Adipocyte (in vitro differentiated cells): ENCODE measurements at regions not wholly inside any gene's neighbourhood (a gene's known extent, or its start where the extent isn't known, plus 50 kb on each side); places are given as distances from the start of the nearest gene placed in this dataset.
A peak's percentile ranks its signal among the peaks of the same experiment; 100 is the strongest.

Experiments used
- DNase-seq: peaks from one replicate; pipeline ENCODE4 v3.0.0-alpha.2; 2015; ENCODE audit warnings: low read depth
- H3K27me3 ChIP-seq: replicated peaks from 2 replicates; pipeline ENCODE4 v1.7.0; 2013; ENCODE audit warnings: mild to moderate bottlenecking, low read length, moderate library complexity; ENCODE audit not compliant: control insufficient read depth, insufficient read depth
- H3K36me3 ChIP-seq: 2 replicates; pipeline ENCODE4 v1.7.0; 2013; ENCODE audit warnings: low read length, mild to moderate bottlenecking, moderate library complexity; ENCODE audit not compliant: control insufficient read depth, insufficient read depth, severe bottlenecking
- H3K4me1 ChIP-seq: 2 replicates; pipeline ENCODE4 v1.7.0; 2013; ENCODE audit warnings: mild to moderate bottlenecking, low read length, moderate library complexity; ENCODE audit not compliant: control insufficient read depth, insufficient read depth
- H3K4me3 ChIP-seq: 2 replicates; pipeline ENCODE4 v1.7.0; 2013; ENCODE audit warnings: mild to moderate bottlenecking, low read length, moderate library complexity
- H3K9ac ChIP-seq: 2 replicates; pipeline ENCODE4 v1.7.0; 2013; ENCODE audit warnings: mild to moderate bottlenecking, low read length, moderate library complexity
- H3K9me3 ChIP-seq: 2 replicates; pipeline ENCODE4 v1.7.0; 2013; ENCODE audit warnings: mild to moderate bottlenecking, low read length, moderate library complexity; ENCODE audit not compliant: control insufficient read depth

DNA sequence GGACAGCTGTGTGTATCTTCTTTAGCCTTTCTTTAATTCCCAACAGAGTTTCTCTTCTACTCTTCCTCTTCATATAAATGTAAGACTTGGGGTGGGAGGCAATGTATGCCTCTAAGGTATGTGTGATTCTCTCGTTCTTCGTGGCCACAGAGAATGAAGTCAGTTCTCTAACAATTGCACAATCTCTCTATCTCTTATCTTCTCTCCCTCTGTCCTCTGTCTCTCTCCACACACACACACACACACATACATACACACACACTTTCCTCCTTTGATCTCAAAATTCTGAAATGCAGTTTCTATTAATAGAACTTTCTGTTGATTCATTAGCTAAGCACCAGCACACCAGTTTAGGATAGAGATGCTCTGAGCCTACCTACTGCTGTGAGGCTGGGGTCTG is 615.7 kb upstream of the SALL1 start:
- DNase-seq: no peak
- no peaks in the 10 kb centered on the region for H3K36me3 ChIP-seq
- no peaks in the 10 kb centered on the region for H3K4me1 ChIP-seq
- H3K27me3 ChIP-seq: peaks cover 38% of the 10 kb centered on the region
- no peaks in the 10 kb centered on the region for H3K9me3 ChIP-seq
- H3K4me3 ChIP-seq: no peak overlapping the region
- H3K9ac ChIP-seq: no peak overlapping the region

DNA sequence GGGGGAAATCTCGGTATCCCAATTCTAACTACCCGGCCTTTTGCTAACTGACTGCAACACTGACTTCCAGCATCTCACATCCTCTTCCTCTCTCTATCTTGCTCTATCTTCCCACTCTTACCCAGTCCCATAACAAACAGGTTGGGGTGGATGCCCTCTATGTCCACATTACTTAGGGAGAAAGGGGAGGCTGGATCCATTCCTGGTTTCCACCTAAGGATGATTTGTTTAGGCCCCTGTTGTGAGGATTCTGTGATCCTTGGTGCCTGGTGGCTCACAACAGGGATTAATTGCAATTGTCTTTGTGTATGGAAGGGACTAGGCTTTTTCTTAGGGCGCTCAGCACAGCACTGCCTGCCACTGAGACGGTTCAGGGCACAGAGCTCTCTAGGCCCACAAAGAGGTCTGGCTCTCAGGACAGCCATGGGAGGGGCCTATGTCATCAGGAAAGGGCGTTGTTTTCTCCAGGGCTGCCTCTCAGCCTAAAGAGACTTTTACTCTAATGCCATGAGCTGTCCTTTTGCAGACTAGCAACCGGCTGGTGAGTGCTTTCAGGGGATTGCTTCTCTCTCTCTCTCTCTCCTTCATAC is 612.1 kb upstream of the SALL1 start:
- H3K4me1 ChIP-seq: no peaks in the 10 kb centered on the region
- H3K9me3 ChIP-seq: no peaks in the 10 kb centered on the region
- no peak for DNase-seq
- no peaks in the 10 kb centered on the region for H3K36me3 ChIP-seq
- H3K4me3 ChIP-seq: no peak overlapping the region
- no peak overlapping the region for H3K9ac ChIP-seq
- H3K27me3 ChIP-seq: peaks cover 21% of the 10 kb centered on the region

GRCh38 chr16:51762081-51762996 is 611.3 kb upstream of the SALL1 start:
- DNase-seq: peak; percentile 93
- no peak overlapping the region for H3K9ac ChIP-seq
- no peak overlapping the region for H3K4me3 ChIP-seq
- no peaks in the 10 kb centered on the region for H3K9me3 ChIP-seq
- no peaks in the 10 kb centered on the region for H3K36me3 ChIP-seq
- peaks cover 13% of the 10 kb centered on the region for H3K27me3 ChIP-seq
- H3K4me1 ChIP-seq: no peaks in the 10 kb centered on the region

- H3K9ac ChIP-seq: no peak overlapping the region
- no peak for DNase-seq
- H3K36me3 ChIP-seq: no peaks in the 10 kb centered on the region
- H3K9me3 ChIP-seq: no peaks in the 10 kb centered on the region
- no peaks in the 10 kb centered on the region for H3K4me1 ChIP-seq
- H3K4me3 ChIP-seq: no peak overlapping the region
- no peaks in the 10 kb centered on the region for H3K27me3 ChIP-seq
Measured at GRCh38 chr16:51761001-51761400, 609.9 kb upstream of the SALL1 start.

- no peak for DNase-seq
- Histone ChIP-seq H3K36me3 (no peaks in the 10 kb centered on the region), H3K27me3 (peaks cover 4% of the 10 kb centered on the region), H3K9me3 (no peaks in the 10 kb centered on the region), H3K9ac (no peak overlapping the region), H3K4me3 (no peak overlapping the region), H3K4me1 (no peaks in the 10 kb centered on the region)
Measured at GRCh38 chr16:51759999-51760398, 608.9 kb upstream of the SALL1 start.

DNA sequence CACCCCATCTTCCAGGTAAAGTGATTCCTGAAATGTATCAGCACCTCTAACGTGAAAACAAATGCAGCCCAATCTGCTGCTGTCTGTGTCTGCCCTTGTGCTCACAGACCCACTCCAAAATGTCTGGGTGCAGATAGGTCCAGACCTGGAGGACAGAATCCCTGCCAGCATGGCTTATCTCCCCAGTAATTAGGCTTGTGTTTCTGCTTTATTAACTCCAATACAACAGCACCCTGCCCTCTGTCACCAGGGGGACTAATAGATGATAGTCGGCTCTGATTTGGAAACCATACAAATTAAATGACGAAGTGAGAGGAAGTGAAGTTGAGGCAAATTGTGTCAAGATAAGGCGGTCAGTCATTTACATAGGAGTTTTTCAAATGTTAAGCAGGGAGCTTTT is 608.3 kb upstream of the SALL1 start:
- Histone ChIP-seq H3K36me3 (no peaks in the 10 kb centered on the region), H3K4me3 (no peak overlapping the region), H3K9ac (no peak overlapping the region), H3K27me3 (peaks cover 7% of the 10 kb centered on the region), H3K4me1 (no peaks in the 10 kb centered on the region), H3K9me3 (no peaks in the 10 kb centered on the region)
- no peak for DNase-seq

DNA sequence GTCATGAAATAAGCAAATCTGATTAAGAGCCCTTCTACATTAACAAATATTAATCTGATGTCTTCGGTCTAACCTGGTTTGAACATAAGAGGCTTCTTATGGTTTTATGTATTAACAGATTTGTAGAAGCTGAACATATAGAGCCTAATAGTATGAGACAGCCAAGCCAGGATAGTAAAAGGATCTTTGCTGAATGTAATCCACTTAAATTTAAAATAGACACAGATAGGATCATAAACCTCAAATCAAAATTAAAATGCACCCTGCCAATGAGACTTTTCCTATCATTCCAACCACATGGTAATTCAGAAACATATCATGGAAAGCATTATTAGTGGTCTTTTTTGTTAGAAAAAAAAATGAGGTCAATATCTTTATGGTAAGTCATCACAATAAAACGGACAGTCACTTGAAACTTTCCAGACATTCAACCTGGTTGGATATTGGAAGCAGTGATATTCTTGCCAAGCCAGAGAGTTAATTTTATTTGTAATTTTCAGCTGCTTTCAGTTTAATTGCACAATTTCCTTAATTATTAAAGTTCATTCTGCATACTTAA is 606.9 kb upstream of the SALL1 start:
- no peak overlapping the region for H3K9ac ChIP-seq
- no peaks in the 10 kb centered on the region for H3K36me3 ChIP-seq
- no peaks in the 10 kb centered on the region for H3K4me1 ChIP-seq
- no peak for DNase-seq
- no peaks in the 10 kb centered on the region for H3K9me3 ChIP-seq
- peaks cover 7% of the 10 kb centered on the region for H3K27me3 ChIP-seq
- H3K4me3 ChIP-seq: no peak overlapping the region

- no peak for DNase-seq
- H3K27me3 ChIP-seq: peaks cover 7% of the 10 kb centered on the region
- H3K4me3 ChIP-seq: no peak overlapping the region
- H3K9ac ChIP-seq: no peak overlapping the region
- no peaks in the 10 kb centered on the region for H3K9me3 ChIP-seq
- no peaks in the 10 kb centered on the region for H3K36me3 ChIP-seq
- H3K4me1 ChIP-seq: no peaks in the 10 kb centered on the region
Measured at GRCh38 chr16:51757505-51757904, 606.4 kb upstream of the SALL1 start.

DNA sequence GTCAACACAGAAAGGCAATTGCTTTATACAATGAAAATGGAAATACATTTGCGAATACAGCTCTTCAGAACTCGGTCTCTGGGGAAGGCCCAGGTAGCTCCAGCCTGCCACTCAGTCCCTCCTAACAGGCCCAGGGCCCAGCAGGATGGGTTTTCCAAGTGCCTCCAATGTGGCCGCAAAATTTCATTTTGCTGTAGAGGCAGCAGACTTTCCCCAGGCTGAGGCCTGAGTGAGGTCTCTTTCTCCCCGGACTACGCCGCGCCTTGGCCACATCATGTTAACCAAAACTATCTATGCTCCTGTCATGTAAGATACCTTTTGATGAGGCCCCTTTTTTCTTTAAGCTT is 606.0 kb upstream of the SALL1 start:
- no peaks in the 10 kb centered on the region for H3K9me3 ChIP-seq
- no peak for DNase-seq
- no peak overlapping the region for H3K4me3 ChIP-seq
- H3K36me3 ChIP-seq: no peaks in the 10 kb centered on the region
- H3K9ac ChIP-seq: no peak overlapping the region
- peaks cover 7% of the 10 kb centered on the region for H3K27me3 ChIP-seq
- no peaks in the 10 kb centered on the region for H3K4me1 ChIP-seq

DNA sequence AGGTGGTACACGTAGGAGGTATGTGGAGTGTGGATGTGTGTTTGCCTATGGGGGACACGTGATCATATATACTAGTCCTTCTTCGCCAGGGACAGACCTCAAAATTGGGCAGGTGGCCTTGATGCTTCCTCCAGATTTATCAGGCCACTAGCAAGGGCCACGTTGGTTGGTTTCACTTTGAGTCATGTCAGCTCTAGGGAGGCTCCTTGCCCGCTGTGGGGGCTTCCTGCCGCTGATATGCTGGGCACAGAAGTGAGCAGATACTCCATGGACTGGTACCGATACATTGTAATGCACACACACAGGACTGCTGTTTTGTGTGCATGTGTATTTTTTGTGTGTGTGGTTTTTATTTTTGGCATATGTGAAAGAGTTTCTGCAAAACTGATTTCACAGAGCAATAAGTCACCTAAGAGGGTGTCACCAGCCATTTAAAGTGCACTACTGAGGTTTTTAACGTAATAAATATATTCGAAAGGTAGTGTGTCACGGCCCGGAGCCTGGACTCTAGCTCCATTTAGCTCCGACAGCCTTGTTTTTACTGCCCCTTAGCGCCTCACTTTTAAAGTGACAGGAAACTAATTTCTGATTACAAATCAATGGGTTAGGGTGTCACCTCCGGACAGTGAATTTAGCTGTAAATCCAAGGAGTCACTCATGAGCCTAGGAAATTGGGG is 605.5 kb upstream of the SALL1 start:
- Histone ChIP-seq H3K36me3 (no peaks in the 10 kb centered on the region), H3K4me1 (no peaks in the 10 kb centered on the region), H3K9me3 (no peaks in the 10 kb centered on the region), H3K4me3 (no peak overlapping the region), H3K27me3 (peaks cover 7% of the 10 kb centered on the region), H3K9ac (no peak overlapping the region)
- no peak for DNase-seq

DNA sequence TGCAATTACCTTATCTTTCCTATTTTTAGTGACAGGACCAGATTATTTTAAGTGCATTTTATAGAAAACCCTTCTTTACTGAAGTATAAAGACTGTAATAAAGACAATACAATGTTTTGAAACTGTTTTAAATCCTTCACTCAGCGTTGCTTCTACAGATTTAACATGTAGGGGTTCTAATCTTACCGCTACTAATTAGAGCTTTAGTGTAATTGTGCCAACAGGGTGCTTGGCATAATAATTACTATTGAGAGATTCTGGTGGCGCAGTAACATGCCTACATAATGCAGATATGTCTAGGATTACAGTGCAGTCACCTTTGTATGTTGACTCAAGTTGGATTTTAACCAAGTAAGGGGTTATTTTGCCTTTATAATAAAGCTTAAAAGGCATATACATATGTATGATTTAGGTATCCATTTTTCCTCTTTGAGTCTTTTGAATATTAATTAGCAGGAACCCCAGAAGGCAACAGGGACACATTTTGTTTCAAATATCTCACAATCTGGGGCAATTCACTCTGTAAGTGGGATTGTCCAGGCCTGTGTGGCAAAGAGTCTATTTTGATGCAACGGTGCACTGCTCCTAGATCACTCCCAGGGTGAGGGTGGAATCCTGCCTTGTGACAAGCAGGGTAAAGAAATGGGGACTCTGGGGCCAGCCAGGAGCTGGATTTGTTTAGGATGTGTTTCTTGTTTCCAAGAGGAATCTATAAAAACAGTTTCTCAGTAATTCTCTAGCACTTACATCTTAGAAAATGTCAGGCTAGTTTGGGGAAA is 604.7 kb upstream of the SALL1 start:
- Histone ChIP-seq H3K9ac (no peak overlapping the region), H3K36me3 (no peaks in the 10 kb centered on the region), H3K4me3 (no peak overlapping the region), H3K4me1 (no peaks in the 10 kb centered on the region), H3K9me3 (no peaks in the 10 kb centered on the region), H3K27me3 (peaks cover 7% of the 10 kb centered on the region)
- DNase-seq: no peak
